Psoas muscle (tissue), 7 donors: ENCODE measurements at regions not wholly inside any gene's neighbourhood (a gene's known extent, or its start where the extent isn't known, plus 50 kb on each side); places are given as distances from the start of the nearest gene placed in this dataset.

Source experiments
- ATAC-seq, 4 donors: fragments of 200-7000 bp; cut with Tn5 transposase; one replicate each; pipeline ENCODE4 v1.9.1; 2020; ENCODE audit warnings: moderate library complexity in 3 of 4, mild to moderate bottlenecking in 2 of 4
- DNase-seq, 2 donors: peaks; one replicate each; pipeline ENCODE4 v3.0.0-alpha.2; 2020
- H3K27ac ChIP-seq: fragments of 200-600 bp; one replicate; pipeline ENCODE4 v1.8.0; 2022
- H3K27me3 ChIP-seq, 3 donors: fragments of 200-600 bp in 1 of 3; one replicate each; pipeline versions ENCODE4 v1.6.1 to v1.8.0; 2013 to 2022; ENCODE audit warnings: low read length in 2 of 3, mild to moderate bottlenecking in 2 of 3, moderate library complexity in 1 of 3; ENCODE audit not compliant: insufficient read depth in 3 of 3
- H3K36me3 ChIP-seq, 2 donors: fragments of 200-600 bp in 1 of 2; one replicate each; pipeline versions ENCODE4 v1.6.1 to v1.8.0; 2013 to 2022; ENCODE audit warnings: low read depth in 1 of 2, mild to moderate bottlenecking in 1 of 2, moderate library complexity in 1 of 2; ENCODE audit not compliant: insufficient read depth in 1 of 2
- H3K4me1 ChIP-seq: fragments of 200-600 bp; one replicate; pipeline ENCODE4 v1.8.0; 2022
- H3K4me3 ChIP-seq: fragments of 200-600 bp; one replicate; pipeline ENCODE4 v1.8.0; 2022; ENCODE audit warnings: mild to moderate bottlenecking
- H3K9me3 ChIP-seq: fragments of 200-600 bp; one replicate; pipeline ENCODE4 v1.8.0; 2022
- WGBS, 3 donors: extraction: QIAGEN DNeasy Blood & Tissue Kit; methylation state at CpG; one replicate each; pipeline versions ENCODE4 v1.1.6 to v1.1.7; 2013; 5-methylcytosine and 5-hydroxymethylcytosine counted together
- intact Hi-C, 2 donors: fragments of 100-400 bp; cut with DNase I; formaldehyde crosslinking; loops; one replicate each; pipeline versions ENCODE4 v1.11.0 to v1.14.2; 2022
- TF ChIP-seq, protein P1 (sequence below): fragments of 200-600 bp; IDR thresholded peaks from one replicate; pipeline ENCODE4 v1.8.0; 2022; ENCODE audit warnings: antibody characterized with exemption
- donor health status: healthy with polysubstance abuse.
- donor health status: DM: no; HTN: no; CAD: no; lungs with moderate emphysema.
- donor health status: Bipolar disorder and iron deficiency.
- donor health status: healthy.
- donor health status: DM: yes; HTN: yes; CAD: no.
- donor health status: DM: no; HTN: no; CAD: no.
- donor health status: DM: yes; HTN: yes; CAD: no.

DNA sequence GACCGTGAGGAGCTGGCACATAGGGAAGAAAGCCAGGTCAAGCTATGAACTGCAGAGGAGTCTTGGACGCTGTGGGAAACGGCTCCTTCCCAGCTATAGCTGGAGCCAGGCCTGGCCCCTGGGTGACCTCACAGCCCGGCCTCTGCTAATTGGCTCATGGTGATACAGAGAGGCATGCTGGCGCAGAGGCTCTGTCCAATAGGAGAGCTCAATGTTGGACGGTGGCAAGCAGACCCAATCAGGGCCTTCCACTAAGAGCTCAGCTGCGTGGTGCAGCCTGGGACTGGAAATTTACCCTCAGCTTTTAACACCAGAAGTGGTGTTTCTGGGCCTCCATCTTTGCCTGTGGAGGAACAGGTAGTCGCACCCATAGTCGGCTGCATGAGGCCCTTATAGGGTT is 64.4 kb upstream of the GRHL3 start:
- Histone ChIP-seq H3K27me3 (peaks cover 0 to 5% (median 0%) of the 10 kb centered on the region in 3 donors), H3K9me3 (no peaks in the 10 kb centered on the region), H3K4me1 (no peaks in the 10 kb centered on the region), H3K36me3 (no peaks in the 10 kb centered on the region), H3K4me3 (no peak overlapping the region), H3K27ac (no peak overlapping the region)
- intact Hi-C loops = no loop called here
- DNase-seq = no peak
- ATAC-seq = no peak
- TF ChIP-seq, protein P1, sequence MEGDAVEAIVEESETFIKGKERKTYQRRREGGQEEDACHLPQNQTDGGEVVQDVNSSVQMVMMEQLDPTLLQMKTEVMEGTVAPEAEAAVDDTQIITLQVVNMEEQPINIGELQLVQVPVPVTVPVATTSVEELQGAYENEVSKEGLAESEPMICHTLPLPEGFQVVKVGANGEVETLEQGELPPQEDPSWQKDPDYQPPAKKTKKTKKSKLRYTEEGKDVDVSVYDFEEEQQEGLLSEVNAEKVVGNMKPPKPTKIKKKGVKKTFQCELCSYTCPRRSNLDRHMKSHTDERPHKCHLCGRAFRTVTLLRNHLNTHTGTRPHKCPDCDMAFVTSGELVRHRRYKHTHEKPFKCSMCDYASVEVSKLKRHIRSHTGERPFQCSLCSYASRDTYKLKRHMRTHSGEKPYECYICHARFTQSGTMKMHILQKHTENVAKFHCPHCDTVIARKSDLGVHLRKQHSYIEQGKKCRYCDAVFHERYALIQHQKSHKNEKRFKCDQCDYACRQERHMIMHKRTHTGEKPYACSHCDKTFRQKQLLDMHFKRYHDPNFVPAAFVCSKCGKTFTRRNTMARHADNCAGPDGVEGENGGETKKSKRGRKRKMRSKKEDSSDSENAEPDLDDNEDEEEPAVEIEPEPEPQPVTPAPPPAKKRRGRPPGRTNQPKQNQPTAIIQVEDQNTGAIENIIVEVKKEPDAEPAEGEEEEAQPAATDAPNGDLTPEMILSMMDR = no peak
- WGBS, 3 donors = 84 to 89% (median 88%) methylated on average over 9 of the region's 9 CpGs

DNA sequence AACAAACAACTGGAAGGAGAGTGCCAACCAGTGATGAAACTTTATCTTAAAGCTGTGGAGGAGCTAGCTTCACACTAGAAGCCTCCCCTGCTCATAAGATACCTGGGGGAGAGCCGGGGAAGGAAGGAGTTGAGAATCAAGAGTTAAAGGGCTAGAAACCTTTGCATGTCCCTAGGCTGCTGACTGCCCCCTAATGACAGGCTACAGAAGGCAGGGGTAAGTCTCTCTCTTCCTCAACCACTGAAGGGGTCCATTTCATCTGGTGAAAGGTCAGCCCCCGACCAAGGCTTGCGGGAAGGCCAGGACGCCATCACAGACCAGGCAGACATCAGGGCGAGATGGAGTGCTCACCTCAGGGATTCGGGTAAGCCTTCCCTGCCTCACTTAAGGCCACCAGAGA is 65.6 kb upstream of the GRHL3 start:
- no peak for DNase-seq
- intact Hi-C loops = no loop called here
- ATAC-seq = no peak
- TF ChIP-seq, protein P1 = no peak
- H3K27ac ChIP-seq = no peak overlapping the region
- WGBS, 3 donors = 82 to 88% (median 83%) methylated on average over 6 of the region's 6 CpGs
- no peak overlapping the region for H3K4me3 ChIP-seq
- no peaks in the 10 kb centered on the region for H3K9me3 ChIP-seq
- peaks cover 0 to 5% (median 0%) of the 10 kb centered on the region in 3 donors for H3K27me3 ChIP-seq
- H3K36me3 ChIP-seq = no peaks in the 10 kb centered on the region
- no peaks in the 10 kb centered on the region for H3K4me1 ChIP-seq

DNA sequence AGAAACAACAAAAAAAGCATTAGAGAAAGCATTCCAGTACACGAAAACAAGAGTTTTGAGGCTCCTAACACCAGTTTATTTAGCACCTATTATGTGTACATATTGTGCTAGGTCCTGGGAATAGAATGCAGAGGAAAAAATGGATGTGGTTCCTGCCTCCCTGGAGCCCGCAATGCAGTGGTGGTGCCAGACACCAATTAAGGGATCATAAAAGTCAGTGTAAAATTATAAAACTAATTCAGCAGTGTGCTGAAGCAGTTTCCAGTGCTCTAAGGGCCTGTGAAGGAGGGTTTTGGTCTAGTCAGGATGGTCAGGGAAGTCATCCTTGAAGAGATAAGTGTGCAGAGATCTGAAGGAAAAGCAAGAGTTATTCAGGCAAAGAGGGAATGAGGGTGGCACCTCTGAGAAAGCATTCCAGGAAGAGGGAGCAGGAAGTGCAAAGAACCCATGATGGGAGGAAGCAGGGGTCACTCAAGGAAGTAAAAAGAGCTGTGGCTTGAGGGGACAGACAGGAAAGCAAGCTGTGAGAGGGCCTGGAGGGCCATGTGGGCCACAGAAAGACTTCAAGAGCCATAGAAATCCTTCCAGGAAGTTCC is 65.2 kb upstream of the IFNLR1 start:
- H3K4me3 ChIP-seq = no peak overlapping the region
- WGBS, 3 donors = 78 to 80% (median 80%) methylated on average over 2 of the region's 2 CpGs
- TF ChIP-seq, protein P1 = no peak
- no peaks in the 10 kb centered on the region for H3K4me1 ChIP-seq
- no peaks in the 10 kb centered on the region for H3K27me3 ChIP-seq
- no peak for ATAC-seq
- DNase-seq = no peak
- intact Hi-C loops = no loop called here
- no peaks in the 10 kb centered on the region for H3K9me3 ChIP-seq
- H3K36me3 ChIP-seq = no peaks in the 10 kb centered on the region
- no peak overlapping the region for H3K27ac ChIP-seq

DNA sequence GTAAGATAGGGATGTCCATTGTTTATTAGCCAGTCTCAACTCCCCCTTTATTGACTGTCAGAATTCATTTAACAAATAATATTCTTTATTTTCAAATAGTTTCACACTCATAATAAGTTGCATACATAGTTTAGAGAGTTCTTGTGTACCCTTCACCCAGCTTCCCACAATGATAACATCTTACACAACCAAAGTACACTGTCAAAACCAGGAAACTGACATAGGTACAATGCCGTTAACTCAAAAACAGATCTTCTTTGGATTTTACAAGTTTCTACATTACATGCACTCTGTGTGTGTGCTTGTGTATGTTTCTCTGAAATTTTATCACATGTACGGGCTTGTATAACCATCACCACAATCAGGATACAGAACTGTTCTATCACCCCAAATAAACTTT is 64.4 kb upstream of the IFNLR1 start:
- TF ChIP-seq, protein P1 = no peak
- H3K4me1 ChIP-seq = no peaks in the 10 kb centered on the region
- ATAC-seq (no peak), DNase-seq (no peak)
- no peak overlapping the region for H3K27ac ChIP-seq
- no peak overlapping the region for H3K4me3 ChIP-seq
- H3K9me3 ChIP-seq = no peaks in the 10 kb centered on the region
- 95 to 97% (median 96%) methylated on average over 2 of the region's 2 CpGs for WGBS, 3 donors
- intact Hi-C loops = no loop called here
- H3K27me3 ChIP-seq = no peaks in the 10 kb centered on the region
- no peaks in the 10 kb centered on the region for H3K36me3 ChIP-seq

DNA sequence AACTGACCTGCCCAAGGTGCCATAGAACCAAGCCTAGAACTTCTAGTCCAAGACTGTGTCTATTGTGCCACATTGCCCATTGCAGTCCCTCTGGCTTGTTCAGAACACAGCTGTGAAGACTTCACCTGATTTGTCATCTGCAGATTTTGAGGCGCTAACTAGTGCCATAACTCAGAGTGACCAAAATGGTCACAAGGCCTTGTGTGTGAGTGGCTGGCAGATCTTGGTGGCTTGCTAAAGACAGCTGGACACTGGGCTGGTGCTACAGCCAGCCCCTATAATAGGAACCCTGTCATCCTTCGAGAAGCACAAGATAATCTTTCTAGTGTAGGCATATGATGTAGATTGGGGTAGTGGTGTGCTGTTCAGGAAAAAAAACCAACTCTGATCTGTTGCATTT is 63.7 kb upstream of the IFNLR1 start:
- intact Hi-C loops = no loop called here
- no peaks in the 10 kb centered on the region for H3K9me3 ChIP-seq
- TF ChIP-seq, protein P1 = no peak
- ATAC-seq (no peak), DNase-seq (no peak)
- H3K36me3 ChIP-seq = no peaks in the 10 kb centered on the region
- H3K4me3 ChIP-seq = no peak overlapping the region
- no peak overlapping the region for H3K27ac ChIP-seq
- no peaks in the 10 kb centered on the region for H3K4me1 ChIP-seq
- H3K27me3 ChIP-seq = no peaks in the 10 kb centered on the region
- WGBS, 3 donors = 78 to 89% (median 79%) methylated on average over 2 of the region's 2 CpGs
